DMS 273 (cell line): ENCODE measurements at regions not wholly inside any gene's neighbourhood (a gene's known extent, or its start where the extent isn't known, plus 50 kb on each side); places are given as distances from the start of the nearest gene placed in this dataset.
"Not testable (repeated sequence)": the region's sequence is repeated elsewhere in the genome, so short reads cannot be mapped to it uniquely, and the experiment has no call there.

Source experiments
- DNase-seq: peaks from one replicate; lab custom pipeline; 2025; ENCODE audit not compliant: unreplicated experiment; lab: John Stamatoyannopoulos, UW

- DNase-seq, result no peak
These were observed 140.1 kb upstream of the JCAD start for GRCh38 chr10:30199376-30200016.

- DNase-seq, result no peak
These were observed 137.8 kb upstream of the JCAD start for GRCh38 chr10:30197186-30197585.

DNA sequence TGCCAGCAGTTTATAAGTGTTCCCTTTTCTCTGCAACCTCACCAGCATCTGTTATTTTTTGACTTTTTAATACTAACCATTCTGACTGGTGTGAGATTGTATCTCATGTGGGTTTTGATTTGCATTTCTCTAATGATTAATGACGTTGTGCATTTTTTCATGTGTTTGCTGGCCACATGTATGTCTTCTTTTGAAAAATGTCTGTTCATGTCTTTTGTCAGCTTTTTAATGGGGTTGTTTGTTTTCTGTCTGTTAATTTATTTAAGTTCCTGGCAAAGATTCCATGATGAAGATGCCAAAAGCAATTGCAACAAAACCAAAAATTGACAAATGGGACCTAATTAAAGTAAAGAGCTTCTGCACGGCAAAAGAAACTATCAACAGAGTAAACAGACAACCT, 137.2 kb upstream of the JCAD start:
- not testable (repeated sequence) for DNase-seq

- DNase-seq, result no peak
These were observed 133.6 kb upstream of the JCAD start for GRCh38 chr10:30192846-30193608.

DNA sequence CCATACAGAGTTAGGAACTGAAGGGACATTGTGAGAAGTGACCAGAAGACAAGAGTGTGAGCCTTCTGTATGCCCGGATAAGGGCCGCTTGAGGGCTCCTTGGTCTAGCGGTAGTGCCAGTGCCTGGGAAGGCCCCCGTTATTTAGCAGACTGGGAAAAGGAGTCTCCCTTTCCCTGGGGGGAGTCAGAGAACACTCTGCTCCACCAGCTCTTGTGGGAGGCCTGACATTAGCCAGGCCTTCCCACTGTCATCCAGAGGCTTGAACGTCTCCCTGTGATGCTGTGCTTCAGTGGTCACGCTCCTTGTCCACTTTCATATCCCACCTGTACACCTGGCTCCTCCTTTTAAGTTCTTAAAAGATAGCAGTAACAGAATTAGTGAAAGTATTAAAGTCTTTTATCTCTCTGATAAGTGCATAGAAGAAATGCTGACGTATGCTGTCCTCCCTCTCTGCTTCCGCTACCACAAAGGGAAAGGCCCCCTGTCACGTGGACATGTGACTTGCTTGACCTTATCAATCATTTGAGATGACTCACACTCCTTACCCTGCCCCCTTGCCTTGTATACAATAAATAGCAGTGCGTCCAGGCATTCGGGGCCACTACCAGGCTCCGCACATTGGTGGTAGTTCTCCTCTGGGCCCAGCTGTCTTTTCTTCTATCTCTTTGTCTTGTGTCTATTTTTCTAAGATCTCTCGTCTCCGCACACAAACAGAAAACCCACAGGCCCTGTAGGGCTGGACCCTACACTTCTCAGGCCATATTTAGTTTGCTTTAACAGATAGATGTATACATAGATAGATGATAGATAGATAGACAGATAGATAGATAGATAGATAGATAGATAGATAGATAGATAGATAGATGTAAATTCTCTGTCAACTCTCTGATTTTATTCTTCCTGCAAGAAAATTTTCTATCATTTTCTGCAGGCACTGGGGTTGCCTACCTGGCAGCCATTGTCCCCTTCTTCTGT, 131.5 kb upstream of the JCAD start:
- no peak for DNase-seq

DNA sequence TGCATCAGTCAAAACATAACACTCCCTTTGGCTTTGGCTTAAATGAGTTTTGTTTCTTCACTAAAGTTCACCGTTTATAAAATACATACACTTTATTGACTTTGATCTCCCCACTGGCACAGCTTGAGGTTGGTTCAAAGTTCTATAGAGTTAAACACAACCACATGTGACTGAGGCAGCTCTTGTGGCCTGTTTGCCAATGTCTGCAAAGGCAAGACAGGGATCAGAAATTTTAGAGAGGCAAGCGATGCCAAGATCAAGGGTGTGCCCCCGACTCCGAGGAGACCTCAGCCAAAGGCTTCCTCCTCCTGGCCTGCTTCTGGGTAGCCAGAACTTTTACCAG, 129.8 kb upstream of the JCAD start:
- no peak for DNase-seq

- DNase-seq, result no peak
These were observed 129.3 kb upstream of the JCAD start for GRCh38 chr10:30188556-30189237.

DNA sequence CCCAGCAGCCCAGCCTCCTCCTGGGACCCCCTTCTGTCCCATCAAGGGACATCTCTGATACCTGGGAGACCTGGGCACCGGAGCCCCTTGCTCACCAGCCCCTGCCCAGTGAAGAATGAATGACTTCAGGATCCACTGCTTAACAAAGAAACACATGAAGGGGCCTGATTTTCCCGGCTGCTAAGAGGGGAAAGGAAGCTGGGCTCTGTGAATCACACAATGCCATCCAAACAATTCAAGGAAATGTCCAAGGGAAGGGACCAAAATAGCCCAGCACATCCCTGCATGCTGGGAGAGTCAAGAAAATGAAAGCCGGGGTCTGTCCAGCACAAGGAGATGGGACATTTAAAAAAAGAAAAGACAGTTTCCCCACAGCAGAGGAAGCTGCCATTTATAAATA, 128.7 kb upstream of the JCAD start:
- DNase-seq, result no peak

- no peak for DNase-seq
These were observed 127.6 kb upstream of the JCAD start for GRCh38 chr10:30187010-30187409.

DNA sequence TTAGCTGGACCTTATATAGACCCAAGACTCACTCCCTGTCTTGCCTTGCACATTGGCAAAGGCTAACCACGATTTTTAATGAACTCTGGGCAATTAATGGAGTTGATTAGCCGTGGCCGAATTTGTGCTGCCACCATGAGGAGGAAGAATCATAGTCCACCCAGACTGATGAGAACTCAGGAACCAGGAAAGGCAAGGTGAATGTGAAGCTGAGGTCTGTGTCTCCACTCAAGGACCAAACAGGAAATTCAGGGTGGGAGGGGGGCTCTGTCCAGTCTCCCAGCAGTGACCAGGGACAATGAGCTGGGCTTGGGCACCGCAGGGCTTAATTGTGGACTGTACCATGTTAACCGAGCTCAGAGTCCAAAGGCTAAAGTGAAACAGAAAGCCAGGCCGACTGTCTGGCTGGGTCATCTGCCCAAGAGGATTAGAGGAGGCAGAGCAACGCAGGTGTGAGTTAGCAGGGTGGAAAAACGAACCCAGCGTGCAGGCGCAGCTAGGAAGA, 127.0 kb upstream of the JCAD start:
- DNase-seq, result no peak

GRCh38 chr10:30185916-30186315, 126.5 kb upstream of the JCAD start:
- no peak for DNase-seq

- DNase-seq, result no peak
These were observed 126.0 kb upstream of the JCAD start for GRCh38 chr10:30185341-30185740.

DNA sequence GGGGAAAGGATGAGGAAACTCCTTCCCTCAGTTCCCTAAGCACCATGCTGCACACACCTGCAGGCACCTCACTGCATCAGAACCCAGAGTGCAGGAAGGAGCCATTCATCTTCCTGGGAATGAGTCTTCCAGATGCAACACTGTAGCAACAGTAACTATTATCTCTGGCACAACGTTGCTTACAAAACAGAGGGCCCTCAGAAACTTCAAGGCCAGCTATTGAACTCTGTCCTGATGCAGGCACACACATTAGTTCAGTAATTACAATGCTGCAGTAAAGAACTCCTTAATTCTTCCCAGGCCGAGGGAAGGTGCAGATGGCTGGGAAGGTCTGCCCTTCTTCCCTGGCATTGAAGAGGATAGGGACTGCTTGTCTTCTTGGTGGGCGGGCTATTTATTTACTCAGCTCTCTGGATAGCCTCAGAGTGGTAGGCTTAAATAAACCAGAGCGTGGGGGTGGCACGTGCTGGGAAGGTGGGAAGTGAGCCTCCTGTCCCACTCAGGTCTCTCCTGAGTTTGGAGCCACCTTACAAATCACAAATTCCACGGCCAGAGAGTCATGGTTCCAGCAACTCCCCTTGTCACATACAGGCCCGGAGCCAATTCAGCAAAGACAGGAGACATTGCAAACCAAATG, 125.1 kb upstream of the JCAD start:
- DNase-seq, result no peak

DNA sequence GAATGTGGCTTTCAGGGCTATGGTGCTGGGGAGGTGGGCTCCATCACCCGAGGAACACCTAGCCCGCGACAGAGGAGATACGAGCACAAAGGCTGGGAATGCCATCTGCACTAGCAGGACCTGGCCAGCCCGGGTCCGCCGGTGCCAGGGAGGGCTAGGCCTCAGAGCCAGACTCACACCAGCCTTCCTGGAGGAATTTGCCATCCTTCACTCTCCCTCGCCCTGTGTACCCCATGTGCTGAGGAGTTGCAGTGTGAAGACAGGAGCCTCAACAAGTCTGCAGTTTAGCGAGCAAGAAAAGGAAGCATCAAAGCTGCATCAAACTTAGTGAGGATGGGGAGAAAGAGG, 123.6 kb upstream of the JCAD start:
- no peak for DNase-seq

DNA sequence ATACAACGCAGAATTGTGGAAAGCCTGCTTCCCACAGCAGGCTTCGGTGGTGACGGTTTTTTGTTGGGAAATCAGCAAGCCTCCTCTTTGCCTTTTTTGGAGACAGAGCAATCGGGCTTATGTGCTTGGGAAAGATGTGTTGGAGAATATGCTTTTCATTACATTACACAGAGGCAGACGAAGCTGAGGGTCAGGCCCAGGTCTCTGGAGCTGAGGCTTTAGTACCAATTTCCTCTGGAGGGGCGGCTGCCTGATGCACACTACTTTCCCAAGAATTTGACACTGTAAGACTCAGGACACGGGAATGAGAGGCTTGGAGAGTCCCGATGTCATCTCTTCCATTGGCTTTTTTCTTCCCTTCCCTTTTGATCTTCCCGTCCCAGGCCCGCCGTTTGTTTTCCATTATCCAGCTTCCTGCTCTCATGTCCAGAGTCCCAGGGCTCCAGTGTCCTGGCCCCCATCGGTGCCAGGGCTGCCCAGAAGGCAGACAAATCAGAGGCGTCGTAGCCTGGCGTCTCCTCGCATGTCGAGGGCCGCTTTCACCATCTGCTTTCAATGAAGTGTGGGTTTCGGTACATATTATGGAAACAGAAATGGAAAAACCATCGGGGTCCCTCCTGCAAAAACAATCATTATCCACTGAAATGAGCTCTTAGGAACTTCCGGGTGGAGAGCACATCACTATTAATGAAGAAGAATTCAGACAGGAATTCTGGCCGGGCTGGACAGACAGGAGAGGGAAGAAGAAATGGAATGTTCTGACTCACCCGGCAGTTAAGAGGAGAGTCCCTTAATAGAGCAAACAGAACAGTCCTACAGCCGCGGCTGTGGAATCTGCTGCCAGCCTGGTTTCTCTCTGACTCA, 123.0 kb upstream of the JCAD start:
- DNase-seq, result no peak

- DNase-seq, result no peak
These were observed 119.1 kb upstream of the JCAD start for GRCh38 chr10:30178356-30178964.

- DNase-seq, result no peak
These were observed 117.6 kb upstream of the JCAD start for GRCh38 chr10:30176776-30177533.

GRCh38 chr10:30176182-30176581, 116.8 kb upstream of the JCAD start:
- DNase-seq, result no peak

- no peak for DNase-seq
These were observed 113.3 kb upstream of the JCAD start for GRCh38 chr10:30172673-30173072.
